ENCODE measurements at regions not wholly inside any gene's neighbourhood (a gene's known extent, or its start where the extent isn't known, plus 50 kb on each side); places are given as distances from the start of the nearest gene placed in this dataset.

DNA sequence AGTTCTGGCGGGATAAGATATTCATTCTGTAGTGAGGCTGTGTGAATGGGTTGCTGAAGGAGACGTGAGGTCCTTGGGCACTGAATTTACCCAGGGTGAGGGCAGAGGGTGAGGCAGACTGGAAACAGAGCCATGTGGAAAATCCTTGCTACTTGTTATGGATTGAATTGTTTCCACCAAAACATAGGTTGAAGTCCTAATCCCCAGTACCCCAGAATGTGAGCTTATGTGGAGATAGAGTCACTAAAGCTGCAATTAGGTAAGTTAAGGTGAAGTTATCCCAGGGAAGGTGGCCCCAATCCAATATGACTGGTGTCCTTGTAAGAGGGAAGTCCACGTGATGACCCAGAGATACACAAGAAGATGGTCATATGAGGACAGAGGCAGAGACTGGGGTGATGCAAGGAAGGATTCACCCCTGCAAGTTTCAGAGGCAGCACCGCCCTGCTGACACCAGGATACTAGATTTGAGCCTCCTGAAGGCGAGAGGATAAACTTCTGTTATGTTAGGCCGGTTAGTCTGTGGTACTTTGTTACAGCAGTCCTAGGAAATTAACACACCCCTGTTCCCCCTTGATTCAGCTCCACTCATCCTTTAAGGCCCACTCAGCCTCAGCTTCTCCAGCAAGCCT is 289.4 kb upstream of the MEX3C start:
- no CpG with 5 or more reads among the region's 6 CpGs for WGBS, 2 donors (ENCODE audit: extremely low coverage in 2 of 2, insufficient read length in 2 of 2, insufficient replicate concordance in 1 of 2)
- no peak overlapping the region for H3K14ac ChIP-seq (ENCODE audit: low read length)
- H2BK15ac ChIP-seq (ENCODE audit: low read length) = no peak overlapping the region

DNA sequence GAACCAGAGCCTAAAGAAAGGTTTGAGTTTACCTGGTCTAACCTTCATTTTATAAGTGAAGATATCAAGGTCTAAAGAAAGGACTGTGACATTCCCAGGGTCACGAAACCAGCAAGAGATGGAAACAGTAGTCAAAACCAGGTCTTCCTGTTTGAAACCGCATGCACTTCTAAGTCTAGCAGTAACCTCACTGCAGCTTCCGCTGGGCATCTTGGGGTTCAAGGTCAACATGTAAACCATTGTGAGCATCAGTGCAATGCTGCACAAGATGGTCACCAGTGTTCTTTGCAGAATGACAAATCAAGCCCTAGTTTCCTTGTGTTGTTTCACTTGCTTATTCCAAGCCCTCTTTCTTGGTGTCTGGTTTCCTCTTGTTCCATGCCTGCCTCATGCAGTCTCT is 292.9 kb upstream of the MEX3C start:
- no peak overlapping the region for H2BK15ac ChIP-seq (ENCODE audit: low read length)

More for the DNA sequence above, 289.4 kb upstream of the MEX3C start:
- Histone ChIP-seq H3K27me3 (ENCODE audit: control insufficient read depth in 3 of 3, insufficient read depth in 3 of 3, low read depth in 1 of 3, low read length in 3 of 3) (no peaks in the 10 kb centered on the region), H3K9me3 (replicated peaks in 1 of 2; ENCODE audit: control insufficient read depth in 2 of 2, insufficient read depth in 1 of 2, low read depth in 1 of 2, low read length in 2 of 2) (no peaks in the 10 kb centered on the region), H2BK5ac (ENCODE audit: low read length) (no peak overlapping the region), H3K4me3 (ENCODE audit: low read length in 2 of 2) (no peak overlapping the region), H4K8ac (ENCODE audit: low read depth, low read length) (no peak overlapping the region), H2AFZ (ENCODE audit: low read length) (no peak overlapping the region), H3K9ac (ENCODE audit: low read depth, low read length, poor library complexity) (no peak overlapping the region), H3K23ac (ENCODE audit: low read depth, low read length, poor library complexity) (no peak overlapping the region), H2BK12ac (ENCODE audit: low read length) (no peak overlapping the region), H3K36me3 (replicated peaks in 1 of 2; ENCODE audit: control insufficient read depth in 2 of 2, insufficient read depth in 2 of 2, low read length in 2 of 2) (no peaks in the 10 kb centered on the region), H3K27ac (replicated peaks; ENCODE audit: low read length) (no peak overlapping the region), H3K4me1 (ENCODE audit: control insufficient read depth in 2 of 2, insufficient read depth in 1 of 2, low read depth in 1 of 2, low read length in 2 of 2) (no peaks in the 10 kb centered on the region), H3K4me2 (ENCODE audit: insufficient read depth, low read length, poor library complexity, severe bottlenecking) (no peak overlapping the region), H2AK5ac (ENCODE audit: low read depth, low read length) (no peak overlapping the region), H3K4ac (ENCODE audit: low read length) (no peak overlapping the region), H3K18ac (ENCODE audit: low read length) (no peak overlapping the region), H3K79me1 (ENCODE audit: low read depth, low read length) (no peaks in the 10 kb centered on the region), H4K91ac (ENCODE audit: low read depth, low read length, poor library complexity) (no peak overlapping the region), H2BK120ac (ENCODE audit: low read depth, low read length) (no peak overlapping the region)
- DNase-seq (ENCODE audit: low spot score) = no peak

DNA sequence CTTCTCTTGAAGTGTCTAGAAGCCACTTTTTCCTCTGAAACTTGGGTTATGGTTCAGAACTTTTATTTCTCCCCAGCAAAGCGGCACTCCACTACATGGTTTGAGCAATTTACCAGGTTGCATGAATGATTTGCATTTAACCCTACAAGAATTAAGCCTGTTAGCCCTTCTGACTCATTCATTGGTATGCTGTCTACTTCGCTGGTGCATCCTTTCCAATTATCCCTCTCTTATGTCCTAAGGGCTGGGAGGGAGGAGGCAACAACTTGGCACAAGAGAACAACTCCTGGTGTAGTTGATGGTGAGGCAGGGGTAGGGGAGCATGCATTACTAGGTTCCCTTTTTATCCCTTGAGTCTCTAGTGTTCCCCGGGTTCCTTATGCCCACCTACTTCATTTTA is 293.4 kb upstream of the MEX3C start:
- H3K4me2 ChIP-seq (ENCODE audit: insufficient read depth, low read length, poor library complexity, severe bottlenecking) = no peak overlapping the region
- no peak overlapping the region for H2BK5ac ChIP-seq (ENCODE audit: low read length)
- H3K36me3 ChIP-seq (replicated peaks in 1 of 2; ENCODE audit: control insufficient read depth in 2 of 2, insufficient read depth in 2 of 2, low read length in 2 of 2) = no peaks in the 10 kb centered on the region
- H3K14ac ChIP-seq (ENCODE audit: low read length) = no peak overlapping the region
- no peak overlapping the region for H2BK12ac ChIP-seq (ENCODE audit: low read length)
- no peak overlapping the region for H2AFZ ChIP-seq (ENCODE audit: low read length)
- H3K4ac ChIP-seq (ENCODE audit: low read length) = no peak overlapping the region
- no peak overlapping the region for H3K23ac ChIP-seq (ENCODE audit: low read depth, low read length, poor library complexity)
- no peak for DNase-seq (ENCODE audit: low spot score)
- no peak overlapping the region for H2AK5ac ChIP-seq (ENCODE audit: low read depth, low read length)
- H4K91ac ChIP-seq (ENCODE audit: low read depth, low read length, poor library complexity) = no peak overlapping the region
- H3K4me1 ChIP-seq (ENCODE audit: control insufficient read depth in 2 of 2, insufficient read depth in 1 of 2, low read depth in 1 of 2, low read length in 2 of 2) = no peaks in the 10 kb centered on the region
- no peak overlapping the region for H2BK120ac ChIP-seq (ENCODE audit: low read depth, low read length)
- H3K4me3 ChIP-seq (ENCODE audit: low read length in 2 of 2) = no peak overlapping the region
- no peak overlapping the region for H3K27ac ChIP-seq (replicated peaks; ENCODE audit: low read length)
- H3K9ac ChIP-seq (ENCODE audit: low read depth, low read length, poor library complexity) = no peak overlapping the region
- H2BK15ac ChIP-seq (ENCODE audit: low read length) = no peak overlapping the region
- no peak overlapping the region for H3K18ac ChIP-seq (ENCODE audit: low read length)
- WGBS, 2 donors (ENCODE audit: extremely low coverage in 2 of 2, insufficient read length in 2 of 2, insufficient replicate concordance in 1 of 2) = no CpG with 5 or more reads among the region's 3 CpGs
- no peak overlapping the region for H4K8ac ChIP-seq (ENCODE audit: low read depth, low read length)
- H3K79me1 ChIP-seq (ENCODE audit: low read depth, low read length) = no peaks in the 10 kb centered on the region
- H3K9me3 ChIP-seq (replicated peaks in 1 of 2; ENCODE audit: control insufficient read depth in 2 of 2, insufficient read depth in 1 of 2, low read depth in 1 of 2, low read length in 2 of 2) = no peaks in the 10 kb centered on the region
- H3K27me3 ChIP-seq (ENCODE audit: control insufficient read depth in 3 of 3, insufficient read depth in 3 of 3, low read depth in 1 of 3, low read length in 3 of 3) = no peaks in the 10 kb centered on the region

More for the DNA sequence above, 292.9 kb upstream of the MEX3C start:
- Histone ChIP-seq H3K14ac (ENCODE audit: low read length) (no peak overlapping the region), H3K79me1 (ENCODE audit: low read depth, low read length) (no peaks in the 10 kb centered on the region), H2AK5ac (ENCODE audit: low read depth, low read length) (no peak overlapping the region), H4K8ac (ENCODE audit: low read depth, low read length) (no peak overlapping the region), H2BK5ac (ENCODE audit: low read length) (no peak overlapping the region), H3K9ac (ENCODE audit: low read depth, low read length, poor library complexity) (no peak overlapping the region), H2BK12ac (ENCODE audit: low read length) (no peak overlapping the region), H3K23ac (ENCODE audit: low read depth, low read length, poor library complexity) (no peak overlapping the region), H3K4me3 (ENCODE audit: low read length in 2 of 2) (no peak overlapping the region), H3K4me2 (ENCODE audit: insufficient read depth, low read length, poor library complexity, severe bottlenecking) (no peak overlapping the region), H2BK120ac (ENCODE audit: low read depth, low read length) (no peak overlapping the region), H3K4ac (ENCODE audit: low read length) (no peak overlapping the region), H3K27me3 (ENCODE audit: control insufficient read depth in 3 of 3, insufficient read depth in 3 of 3, low read depth in 1 of 3, low read length in 3 of 3) (no peaks in the 10 kb centered on the region), H3K18ac (ENCODE audit: low read length) (no peak overlapping the region), H3K9me3 (replicated peaks in 1 of 2; ENCODE audit: control insufficient read depth in 2 of 2, insufficient read depth in 1 of 2, low read depth in 1 of 2, low read length in 2 of 2) (no peaks in the 10 kb centered on the region), H3K36me3 (replicated peaks in 1 of 2; ENCODE audit: control insufficient read depth in 2 of 2, insufficient read depth in 2 of 2, low read length in 2 of 2) (no peaks in the 10 kb centered on the region), H3K27ac (replicated peaks; ENCODE audit: low read length) (no peak overlapping the region), H2AFZ (ENCODE audit: low read length) (no peak overlapping the region), H4K91ac (ENCODE audit: low read depth, low read length, poor library complexity) (no peak overlapping the region), H3K4me1 (ENCODE audit: control insufficient read depth in 2 of 2, insufficient read depth in 1 of 2, low read depth in 1 of 2, low read length in 2 of 2) (no peaks in the 10 kb centered on the region)
- WGBS, 2 donors (ENCODE audit: extremely low coverage in 2 of 2, insufficient read length in 2 of 2, insufficient replicate concordance in 1 of 2) = no CpG with 5 or more reads among the region's 3 CpGs
- no peak for DNase-seq (ENCODE audit: low spot score)

DNA sequence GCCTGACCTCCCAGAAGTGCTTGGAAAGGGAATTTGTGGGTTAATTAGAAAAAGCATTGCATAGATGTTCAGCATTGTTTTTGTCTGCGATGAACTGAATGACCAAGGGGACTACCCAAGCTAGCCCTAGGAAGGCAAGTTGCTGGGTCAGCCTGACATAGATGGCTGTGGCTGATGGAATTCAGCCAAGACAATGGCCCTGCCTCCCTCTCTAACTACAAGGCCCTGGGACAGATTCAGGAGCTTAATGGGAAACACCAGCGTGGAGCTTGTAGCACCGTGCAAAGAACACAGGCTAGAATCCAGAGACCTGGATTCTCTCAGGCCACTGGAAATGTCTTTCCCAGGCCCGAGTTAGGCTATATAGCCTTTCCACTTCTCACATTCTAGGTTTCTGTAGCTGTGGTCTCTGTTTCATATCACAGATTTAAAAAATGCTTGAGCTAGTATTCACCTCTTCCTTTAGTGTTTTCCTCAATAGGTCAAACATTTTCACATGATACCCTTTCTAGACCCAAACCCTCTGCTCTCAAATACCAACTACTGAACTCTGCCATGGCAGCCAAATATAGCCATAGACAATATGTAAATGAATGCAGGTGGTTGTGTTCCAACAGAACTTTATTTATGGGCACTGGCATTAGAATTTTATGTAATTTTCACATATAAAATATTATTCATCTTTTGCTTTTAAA is 294.3 kb upstream of the MEX3C start:
- Histone ChIP-seq H3K23ac (ENCODE audit: low read depth, low read length, poor library complexity) (no peak overlapping the region), H2BK5ac (ENCODE audit: low read length) (no peak overlapping the region), H2AK5ac (ENCODE audit: low read depth, low read length) (no peak overlapping the region), H2BK120ac (ENCODE audit: low read depth, low read length) (no peak overlapping the region), H3K18ac (ENCODE audit: low read length) (no peak overlapping the region), H3K14ac (ENCODE audit: low read length) (no peak overlapping the region), H3K9me3 (replicated peaks in 1 of 2; ENCODE audit: control insufficient read depth in 2 of 2, insufficient read depth in 1 of 2, low read depth in 1 of 2, low read length in 2 of 2) (no peaks in the 10 kb centered on the region), H3K4me3 (ENCODE audit: low read length in 2 of 2) (no peak overlapping the region), H3K9ac (ENCODE audit: low read depth, low read length, poor library complexity) (no peak overlapping the region), H3K36me3 (replicated peaks in 1 of 2; ENCODE audit: control insufficient read depth in 2 of 2, insufficient read depth in 2 of 2, low read length in 2 of 2) (no peaks in the 10 kb centered on the region), H3K4ac (ENCODE audit: low read length) (no peak overlapping the region), H3K27me3 (ENCODE audit: control insufficient read depth in 3 of 3, insufficient read depth in 3 of 3, low read depth in 1 of 3, low read length in 3 of 3) (no peaks in the 10 kb centered on the region), H3K79me1 (ENCODE audit: low read depth, low read length) (no peaks in the 10 kb centered on the region), H3K4me2 (ENCODE audit: insufficient read depth, low read length, poor library complexity, severe bottlenecking) (no peak overlapping the region), H3K4me1 (ENCODE audit: control insufficient read depth in 2 of 2, insufficient read depth in 1 of 2, low read depth in 1 of 2, low read length in 2 of 2) (no peaks in the 10 kb centered on the region), H3K27ac (replicated peaks; ENCODE audit: low read length) (no peak overlapping the region), H2BK12ac (ENCODE audit: low read length) (no peak overlapping the region), H4K91ac (ENCODE audit: low read depth, low read length, poor library complexity) (no peak overlapping the region), H2BK15ac (ENCODE audit: low read length) (no peak overlapping the region), H4K8ac (ENCODE audit: low read depth, low read length) (no peak overlapping the region), H2AFZ (ENCODE audit: low read length) (no peak overlapping the region)
- DNase-seq (ENCODE audit: low spot score) = no peak
- no CpG with 5 or more reads among the region's 4 CpGs for WGBS, 2 donors (ENCODE audit: extremely low coverage in 2 of 2, insufficient read length in 2 of 2, insufficient replicate concordance in 1 of 2)
